T-cell (primary cell): ENCODE measurements at regions not wholly inside any gene's neighbourhood (a gene's known extent, or its start where the extent isn't known, plus 50 kb on each side); places are given as distances from the start of the nearest gene placed in this dataset.

Experiments used
- ATAC-seq, 4 experiments: fragments of 200-7000 bp in 3 of 4; fragments of 150-1000 bp in 1 of 4; cut with Tn5 transposase; replicated peaks in 1 of 4; 1 replicate in 3 of 4; 2 replicates in 1 of 4; pipeline ENCODE4 v1.10.0; 2021; ENCODE audit warnings: moderate library complexity in 3 of 4, mild to moderate bottlenecking in 2 of 4, moderate number of reproducible peaks in 1 of 4
- CTCF ChIA-PET, 2 donors: fragments of 300-600 bp; sonication (Branson Sonifier 250); formaldehyde crosslinking; loops; one replicate each; lab custom pipeline; 2022; ENCODE audit warnings: antibody characterized with exemption in 2 of 2; lab: Charles Lee
- POLR2A ChIA-PET, 2 donors: fragments of 300-600 bp; sonication (Branson Sonifier 250); formaldehyde crosslinking; loops; one replicate each; lab custom pipeline; 2022; ENCODE audit warnings: antibody characterized with exemption in 2 of 2; lab: Charles Lee
- DNase-seq, 35 experiments: peaks; one replicate each; pipeline versions ENCODE4 v3.0.0 to v3.0.0-alpha.2; 2013 to 2023
- H3K27ac ChIP-seq: one replicate; pipeline ENCODE4 v1.5.1; 2013; ENCODE audit warnings: low read length
- H3K27me3 ChIP-seq, 2 experiments: replicated peaks in 1 of 2; 1 replicate in 1 of 2; 2 replicates in 1 of 2; pipeline versions ENCODE4 v1.6.1 to v1.7.0; 2013; ENCODE audit warnings: low read length in 1 of 2, mixed read lengths in 1 of 2; ENCODE audit not compliant: control insufficient read depth in 2 of 2, insufficient read depth in 2 of 2; ENCODE audit errors: extremely low read depth in 1 of 2
- H3K36me3 ChIP-seq, 2 donors: 1 replicate in 1 of 2; 2 replicates in 1 of 2; pipeline versions ENCODE4 v1.6.1 to v1.7.0; 2013; ENCODE audit warnings: low read length in 1 of 2; ENCODE audit not compliant: control insufficient read depth in 2 of 2, insufficient read depth in 1 of 2; ENCODE audit errors: extremely low read depth in 1 of 2
- H3K4me1 ChIP-seq, 2 experiments: 1 replicate in 1 of 2; 2 replicates in 1 of 2; pipeline versions ENCODE4 v1.6.1 to v1.7.0; 2013; ENCODE audit warnings: low read length in 2 of 2, mixed read lengths in 1 of 2; ENCODE audit not compliant: insufficient read depth in 2 of 2, control insufficient read depth in 1 of 2; ENCODE audit errors: extremely low read depth in 1 of 2
- H3K4me3 ChIP-seq, 2 donors: 1 replicate in 1 of 2; 2 replicates in 1 of 2; pipeline versions ENCODE4 v1.5.1 to v1.7.0; 2013; ENCODE audit warnings: mild to moderate bottlenecking in 2 of 2, low read length in 1 of 2, moderate library complexity in 1 of 2; ENCODE audit not compliant: control insufficient read depth in 1 of 2; ENCODE audit errors: extremely low read depth in 1 of 2
- H3K9me3 ChIP-seq: 2 replicates; pipeline ENCODE4 v1.7.0; 2013
- H3K27ac Mint-ChIP-seq, 2 donors: one replicate each; pipeline ENCODE4 v1.8.0; 2020 to 2021; ENCODE audit warnings: mild to moderate bottlenecking in 2 of 2, mixed read lengths in 2 of 2
- H3K27me3 Mint-ChIP-seq, 2 donors: one replicate each; pipeline ENCODE4 v1.8.0; 2021 to 2022; ENCODE audit warnings: mixed read lengths in 2 of 2
- H3K36me3 Mint-ChIP-seq: one replicate; pipeline ENCODE4 v1.8.0; 2021; ENCODE audit warnings: mixed read lengths
- H3K4me1 Mint-ChIP-seq, 3 donors: one replicate each; pipeline ENCODE4 v1.8.0; 2020 to 2022; ENCODE audit warnings: mixed read lengths in 3 of 3, mild to moderate bottlenecking in 1 of 3
- H3K4me3 Mint-ChIP-seq, 3 donors: one replicate each; pipeline ENCODE4 v1.8.0; 2020 to 2022; ENCODE audit warnings: mild to moderate bottlenecking in 3 of 3, mixed read lengths in 3 of 3, moderate library complexity in 3 of 3
- H3K9me3 Mint-ChIP-seq, 3 donors: one replicate each; pipeline ENCODE4 v1.8.0; 2020 to 2022; ENCODE audit warnings: mixed read lengths in 3 of 3
- WGBS: methylation state at CpG from one replicate; pipeline ENCODE4 v1.1.5; 2013; ENCODE audit warnings: missing lambda C conversion rate; ENCODE audit not compliant: insufficient coverage; 5-methylcytosine and 5-hydroxymethylcytosine counted together

- no peak overlapping the region for H3K4me3 Mint-ChIP-seq
- no CpG with 5 or more reads among the region's 2 CpGs for WGBS
- no peaks in the 10 kb centered on the region for H3K36me3 Mint-ChIP-seq
Observed at GRCh38 chr5:118439831-118440230, 548.5 kb downstream of the DTWD2 start.

GRCh38 chr5:118435131-118435530, 553.2 kb downstream of the DTWD2 start:
- no peaks in the 10 kb centered on the region for H3K27me3 Mint-ChIP-seq
- no peaks in the 10 kb centered on the region for H3K9me3 Mint-ChIP-seq
- no peaks in the 10 kb centered on the region for H3K36me3 Mint-ChIP-seq

More at GRCh38 chr5:118439831-118440230, 548.5 kb downstream of the DTWD2 start:
- H3K36me3 ChIP-seq, result no peaks in the 10 kb centered on the region
- no peak overlapping the region for H3K4me3 ChIP-seq
- H3K9me3 Mint-ChIP-seq, result peaks cover 0 to 3% (median 2%) of the 10 kb centered on the region in 3 donors
- no peaks in the 10 kb centered on the region for H3K4me1 ChIP-seq
- ChIA-PET POLR2A (no interaction called here), CTCF (no interaction called here)
- no peaks in the 10 kb centered on the region for H3K27me3 Mint-ChIP-seq
- H3K9me3 ChIP-seq, result no peaks in the 10 kb centered on the region
- no peak for ATAC-seq
- H3K27ac ChIP-seq, result no peak overlapping the region
- H3K27ac Mint-ChIP-seq, result no peak overlapping the region
- no peaks in the 10 kb centered on the region for H3K4me1 Mint-ChIP-seq
- no peak for DNase-seq
- no peaks in the 10 kb centered on the region for H3K27me3 ChIP-seq

GRCh38 chr5:118434522-118434921, 553.8 kb downstream of the DTWD2 start:
- H3K36me3 Mint-ChIP-seq, result no peaks in the 10 kb centered on the region
- no peak overlapping the region for H3K4me3 Mint-ChIP-seq
- DNase-seq (no peak), ATAC-seq (no peak)
- no peaks in the 10 kb centered on the region for H3K9me3 ChIP-seq
- H3K4me1 ChIP-seq, result no peaks in the 10 kb centered on the region
- no peaks in the 10 kb centered on the region for H3K27me3 ChIP-seq
- no peak overlapping the region for H3K27ac Mint-ChIP-seq
- no peaks in the 10 kb centered on the region for H3K4me1 Mint-ChIP-seq
- no peaks in the 10 kb centered on the region for H3K36me3 ChIP-seq
- no peaks in the 10 kb centered on the region for H3K27me3 Mint-ChIP-seq
- ChIA-PET POLR2A (no interaction called here), CTCF (no interaction called here)
- H3K27ac ChIP-seq, result no peak overlapping the region
- H3K4me3 ChIP-seq, result no peak overlapping the region
- no peaks in the 10 kb centered on the region for H3K9me3 Mint-ChIP-seq
- 69% methylated on average over 2 of the region's 2 CpGs for WGBS

More at GRCh38 chr5:118435131-118435530, 553.2 kb downstream of the DTWD2 start:
- DNase-seq (no peak), ATAC-seq (no peak)
- ChIA-PET CTCF (no interaction called here), POLR2A (no interaction called here)
- Mint-ChIP-seq H3K4me3 (no peak overlapping the region), H3K27ac (no peak overlapping the region), H3K4me1 (no peaks in the 10 kb centered on the region)
- Histone ChIP-seq H3K27me3 (no peaks in the 10 kb centered on the region), H3K36me3 (no peaks in the 10 kb centered on the region), H3K9me3 (no peaks in the 10 kb centered on the region), H3K4me3 (no peak overlapping the region), H3K27ac (no peak overlapping the region), H3K4me1 (no peaks in the 10 kb centered on the region)
- WGBS, result no CpG with 5 or more reads among the region's 4 CpGs

- no peak overlapping the region for H3K27ac Mint-ChIP-seq
- no peaks in the 10 kb centered on the region for H3K27me3 Mint-ChIP-seq
- H3K36me3 Mint-ChIP-seq, result no peaks in the 10 kb centered on the region
- Histone ChIP-seq H3K4me1 (no peaks in the 10 kb centered on the region), H3K27ac (no peak overlapping the region), H3K27me3 (no peaks in the 10 kb centered on the region), H3K36me3 (no peaks in the 10 kb centered on the region), H3K4me3 (no peak overlapping the region), H3K9me3 (no peaks in the 10 kb centered on the region)
- no peak for DNase-seq
- H3K4me3 Mint-ChIP-seq, result no peak overlapping the region
- H3K4me1 Mint-ChIP-seq, result no peaks in the 10 kb centered on the region
- H3K9me3 Mint-ChIP-seq, result peaks cover 3 to 7% (median 4%) of the 10 kb centered on the region in 3 donors
- ATAC-seq, result no peak
- WGBS, result 88% methylated on average over 2 of the region's 2 CpGs
- POLR2A ChIA-PET, result no interaction called here
- CTCF ChIA-PET, result no interaction called here
Observed at GRCh38 chr5:118430076-118430475, 558.3 kb downstream of the DTWD2 start.

DNA sequence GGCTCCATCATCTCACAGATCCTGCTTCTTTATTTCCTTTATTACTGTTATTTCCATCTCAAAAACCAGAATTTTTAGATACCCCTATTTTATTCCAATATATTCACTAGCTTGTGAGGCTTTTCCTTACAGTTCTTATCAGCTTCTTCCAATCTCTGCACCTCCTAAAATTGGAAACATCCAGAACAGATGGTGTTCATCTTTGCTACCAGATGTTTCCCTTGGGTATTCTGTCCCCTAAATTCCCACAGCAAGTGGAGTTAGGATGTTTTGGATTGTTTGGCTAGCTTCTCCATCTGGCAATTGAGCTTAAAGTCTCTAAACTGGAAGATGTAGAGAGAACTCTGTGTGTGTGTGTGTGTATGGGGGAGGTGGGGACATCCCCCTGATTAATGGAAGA, 580.4 kb downstream of the DTWD2 start:
- no peaks in the 10 kb centered on the region for H3K9me3 ChIP-seq
- H3K27me3 Mint-ChIP-seq, result no peaks in the 10 kb centered on the region
- no peak for DNase-seq
- no peak overlapping the region for H3K4me3 ChIP-seq
- H3K36me3 ChIP-seq, result no peaks in the 10 kb centered on the region
- no peaks in the 10 kb centered on the region for H3K4me1 ChIP-seq
- ATAC-seq, result no peak
- no peak overlapping the region for H3K27ac ChIP-seq
- H3K4me3 Mint-ChIP-seq, result no peak overlapping the region
- H3K36me3 Mint-ChIP-seq, result no peaks in the 10 kb centered on the region
- POLR2A ChIA-PET, result no interaction called here
- H3K27ac Mint-ChIP-seq, result no peak overlapping the region
- H3K27me3 ChIP-seq, result no peaks in the 10 kb centered on the region
- H3K4me1 Mint-ChIP-seq, result no peaks in the 10 kb centered on the region
- CTCF ChIA-PET, result no interaction called here
- H3K9me3 Mint-ChIP-seq, result peaks cover 6 to 17% (median 6%) of the 10 kb centered on the region in 3 donors

DNA sequence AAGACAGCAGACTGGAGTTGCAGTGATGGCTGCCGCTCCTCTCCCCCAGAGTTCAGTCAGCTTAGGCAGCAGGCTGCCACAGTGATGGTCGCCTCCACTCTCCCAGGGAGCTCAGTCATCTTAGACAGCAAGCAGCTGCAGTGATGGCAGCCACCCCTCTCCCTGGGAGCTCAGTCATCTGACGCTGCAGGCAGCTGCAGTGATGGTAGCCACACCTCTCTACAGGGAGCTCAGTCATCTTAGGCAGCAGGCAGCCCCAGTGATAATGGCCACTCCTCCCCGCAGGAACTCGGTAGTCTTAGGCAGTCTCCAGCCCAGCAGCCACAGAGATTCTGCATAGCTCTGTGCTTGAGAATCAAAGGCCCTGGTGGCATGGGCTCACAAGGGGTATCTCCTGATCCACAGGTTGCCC, 582.7 kb downstream of the DTWD2 start:
- H3K4me1 Mint-ChIP-seq, result no peaks in the 10 kb centered on the region
- WGBS, result 82% methylated on average over 5 of the region's 5 CpGs
- DNase-seq (no peak), ATAC-seq (no peak)
- Histone ChIP-seq H3K9me3 (no peaks in the 10 kb centered on the region), H3K4me1 (no peaks in the 10 kb centered on the region), H3K4me3 (no peak overlapping the region), H3K27ac (no peak overlapping the region), H3K27me3 (no peaks in the 10 kb centered on the region), H3K36me3 (no peaks in the 10 kb centered on the region)
- no peak overlapping the region for H3K4me3 Mint-ChIP-seq
- CTCF ChIA-PET, result no interaction called here
- H3K36me3 Mint-ChIP-seq, result no peaks in the 10 kb centered on the region
- H3K9me3 Mint-ChIP-seq, result peaks cover 4 to 19% (median 11%) of the 10 kb centered on the region in 3 donors
- no peaks in the 10 kb centered on the region for H3K27me3 Mint-ChIP-seq
- POLR2A ChIA-PET, result no interaction called here
- H3K27ac Mint-ChIP-seq, result no peak overlapping the region

- Histone ChIP-seq H3K27me3 (no peaks in the 10 kb centered on the region), H3K4me1 (no peaks in the 10 kb centered on the region), H3K4me3 (no peak overlapping the region), H3K36me3 (no peaks in the 10 kb centered on the region), H3K27ac (no peak overlapping the region), H3K9me3 (no peaks in the 10 kb centered on the region)
- no peak for DNase-seq
- WGBS, result 80% methylated on average over 2 of the region's 4 CpGs
- POLR2A ChIA-PET, result interaction anchor here in 1 of 2 donors (0.6 kb wide), 1 partner anchor 512 kb away, joined by 3 read pairs; no protein-coding TSS in a partner anchor
- Mint-ChIP-seq H3K4me1 (no peaks in the 10 kb centered on the region), H3K4me3 (no peak overlapping the region), H3K36me3 (no peaks in the 10 kb centered on the region), H3K27ac (no peak overlapping the region), H3K27me3 (no peaks in the 10 kb centered on the region), H3K9me3 (peaks cover 7 to 12% (median 11%) of the 10 kb centered on the region in 3 donors)
- CTCF ChIA-PET, result no interaction called here
- ATAC-seq, result no peak
Observed at GRCh38 chr5:118397236-118397635, 591.1 kb downstream of the DTWD2 start.
